ENCODE measurements at regions not wholly inside any gene's neighbourhood (a gene's known extent, or its start where the extent isn't known, plus 50 kb on each side); places are given as distances from the start of the nearest gene placed in this dataset.

- TF ChIP-seq CTCF (conservative IDR thresholded peaks at IDR 0.05; ENCODE audit: low read length): no peak
- no peak for TF ChIP-seq EZH2phosphoT487 (IDR thresholded peaks at IDR 0.05; ENCODE audit: borderline replicate concordance, low read depth, low read length)
These were observed 81.8 kb upstream of the CLDN10 start for GRCh38 chr13:95470574-95471366.
